HL-60 (cell line): ENCODE measurements at regions not wholly inside any gene's neighbourhood (a gene's known extent, or its start where the extent isn't known, plus 50 kb on each side); places are given as distances from the start of the nearest gene placed in this dataset.

ENCODE experiments used
- GABPA ChIP-seq: IDR thresholded peaks from 2 replicates; pipeline ENCODE4 v1.6.1; 2012; ENCODE audit warnings: low read depth
- POLR2AphosphoS5 ChIP-seq: IDR thresholded peaks from 2 replicates; pipeline ENCODE4 v1.6.1; 2012; ENCODE audit warnings: low read depth
- REST ChIP-seq: IDR thresholded peaks from 2 replicates; pipeline ENCODE4 v1.6.1; 2012; ENCODE audit warnings: low read depth; ENCODE audit not compliant: insufficient replicate concordance
- SPI1 ChIP-seq: IDR thresholded peaks from 2 replicates; pipeline ENCODE4 v1.6.1; 2012; ENCODE audit warnings: low read depth, mild to moderate bottlenecking, borderline replicate concordance
- TF ChIP-seq, protein P1 (sequence below): IDR thresholded peaks from one replicate; pipeline ENCODE4 v1.5.1; 2011; ENCODE audit warnings: low read length, control low read depth, inconsistent platforms; ENCODE audit not compliant: insufficient read depth

GRCh38 chr15:46892621-46893160 is 824.6 kb upstream of the SEMA6D start:
- no peak for TF ChIP-seq REST
- TF ChIP-seq, protein P1, sequence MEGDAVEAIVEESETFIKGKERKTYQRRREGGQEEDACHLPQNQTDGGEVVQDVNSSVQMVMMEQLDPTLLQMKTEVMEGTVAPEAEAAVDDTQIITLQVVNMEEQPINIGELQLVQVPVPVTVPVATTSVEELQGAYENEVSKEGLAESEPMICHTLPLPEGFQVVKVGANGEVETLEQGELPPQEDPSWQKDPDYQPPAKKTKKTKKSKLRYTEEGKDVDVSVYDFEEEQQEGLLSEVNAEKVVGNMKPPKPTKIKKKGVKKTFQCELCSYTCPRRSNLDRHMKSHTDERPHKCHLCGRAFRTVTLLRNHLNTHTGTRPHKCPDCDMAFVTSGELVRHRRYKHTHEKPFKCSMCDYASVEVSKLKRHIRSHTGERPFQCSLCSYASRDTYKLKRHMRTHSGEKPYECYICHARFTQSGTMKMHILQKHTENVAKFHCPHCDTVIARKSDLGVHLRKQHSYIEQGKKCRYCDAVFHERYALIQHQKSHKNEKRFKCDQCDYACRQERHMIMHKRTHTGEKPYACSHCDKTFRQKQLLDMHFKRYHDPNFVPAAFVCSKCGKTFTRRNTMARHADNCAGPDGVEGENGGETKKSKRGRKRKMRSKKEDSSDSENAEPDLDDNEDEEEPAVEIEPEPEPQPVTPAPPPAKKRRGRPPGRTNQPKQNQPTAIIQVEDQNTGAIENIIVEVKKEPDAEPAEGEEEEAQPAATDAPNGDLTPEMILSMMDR: no peak
- TF ChIP-seq POLR2AphosphoS5: no peak
- TF ChIP-seq GABPA: no peak
- no peak for TF ChIP-seq SPI1
